Neuronal stem cell (in vitro differentiated cells): ENCODE measurements at regions not wholly inside any gene's neighbourhood (a gene's known extent, or its start where the extent isn't known, plus 50 kb on each side); places are given as distances from the start of the nearest gene placed in this dataset.
"Not testable (repeated sequence)": the region's sequence is repeated elsewhere in the genome, so short reads cannot be mapped to it uniquely, and the experiment has no call there.

Experiments used
- DNase-seq: peaks from one replicate; pipeline ENCODE4 v3.0.0-alpha.2; 2013; ENCODE audit warnings: low spot score
- H2AFZ ChIP-seq: one replicate; pipeline ENCODE4 v1.6.1; 2013; ENCODE audit warnings: mild to moderate bottlenecking, low read length, inconsistent platforms
- H2AK5ac ChIP-seq: 2 replicates; pipeline ENCODE4 v1.6.1; 2013; ENCODE audit warnings: low read depth, mild to moderate bottlenecking, inconsistent platforms, low read length, moderate library complexity, mixed read lengths
- H2BK120ac ChIP-seq: 2 replicates; pipeline ENCODE4 v1.6.1; 2013; ENCODE audit warnings: low read depth, mild to moderate bottlenecking, inconsistent platforms, low read length, moderate library complexity, mixed read lengths
- H2BK12ac ChIP-seq: one replicate; pipeline ENCODE4 v1.6.1; 2013; ENCODE audit warnings: low read length, inconsistent platforms
- H2BK15ac ChIP-seq: 2 replicates; pipeline ENCODE4 v1.6.1; 2013; ENCODE audit warnings: mild to moderate bottlenecking, low read length, inconsistent platforms, mixed read lengths
- H2BK5ac ChIP-seq: one replicate; pipeline ENCODE4 v1.6.1; 2013; ENCODE audit warnings: inconsistent platforms, mild to moderate bottlenecking, low read length, moderate library complexity
- H3K14ac ChIP-seq: one replicate; pipeline ENCODE4 v1.6.1; 2013; ENCODE audit warnings: low read length, inconsistent platforms
- H3K18ac ChIP-seq: 2 replicates; pipeline ENCODE4 v1.6.1; 2013; ENCODE audit warnings: low read length, inconsistent platforms
- H3K23ac ChIP-seq: 2 replicates; pipeline ENCODE4 v1.6.1; 2013; ENCODE audit warnings: low read depth, mild to moderate bottlenecking, mixed read lengths, low read length, inconsistent platforms; ENCODE audit not compliant: poor library complexity
- H3K27ac ChIP-seq: replicated peaks from 3 replicates; pipeline ENCODE4 v1.5.1; 2013; ENCODE audit warnings: low read length, inconsistent platforms
- H3K27me3 ChIP-seq, 3 experiments: 2 replicates each; pipeline ENCODE4 v1.6.1; 2013; ENCODE audit warnings: low read length in 3 of 3, mild to moderate bottlenecking in 2 of 3, inconsistent platforms in 1 of 3, low read depth in 1 of 3, mixed read lengths in 1 of 3, moderate library complexity in 1 of 3; ENCODE audit not compliant: control insufficient read depth in 3 of 3, insufficient read depth in 3 of 3
- H3K36me3 ChIP-seq, 2 donors: replicated peaks in 1 of 2; 2 replicates each; pipeline ENCODE4 v1.6.1; 2013; ENCODE audit warnings: low read length in 2 of 2; ENCODE audit not compliant: control insufficient read depth in 2 of 2, insufficient read depth in 2 of 2
- H3K4ac ChIP-seq: 2 replicates; pipeline ENCODE4 v1.6.1; 2013; ENCODE audit warnings: inconsistent platforms, mild to moderate bottlenecking, low read length, moderate library complexity
- H3K4me1 ChIP-seq, 2 donors: 1 replicate in 1 of 2; 2 replicates in 1 of 2; pipeline ENCODE4 v1.6.1; 2013; ENCODE audit warnings: low read length in 2 of 2, low read depth in 1 of 2; ENCODE audit not compliant: control insufficient read depth in 2 of 2, insufficient read depth in 1 of 2
- H3K4me2 ChIP-seq: one replicate; pipeline ENCODE4 v1.6.1; 2013; ENCODE audit warnings: mild to moderate bottlenecking, low read length, inconsistent platforms; ENCODE audit not compliant: insufficient read depth, poor library complexity, severe bottlenecking
- H3K4me3 ChIP-seq, 2 donors: 2 replicates each; pipeline ENCODE4 v1.5.1; 2013; ENCODE audit warnings: low read length in 2 of 2, mild to moderate bottlenecking in 2 of 2, inconsistent platforms in 1 of 2, moderate library complexity in 1 of 2
- H3K79me1 ChIP-seq: one replicate; pipeline ENCODE4 v1.6.1; 2013; ENCODE audit warnings: low read depth, mild to moderate bottlenecking, inconsistent platforms, low read length, moderate library complexity
- H3K9ac ChIP-seq: one replicate; pipeline ENCODE4 v1.6.1; 2013; ENCODE audit warnings: mild to moderate bottlenecking, low read depth, low read length, inconsistent platforms; ENCODE audit not compliant: poor library complexity
- H3K9me3 ChIP-seq, 2 donors: replicated peaks in 1 of 2; 2 replicates each; pipeline versions ENCODE3 to v1.6.1; 2013; ENCODE audit warnings: low read length in 2 of 2, mild to moderate bottlenecking in 2 of 2, inconsistent platforms in 1 of 2, low read depth in 1 of 2, mixed read lengths in 1 of 2, moderate library complexity in 1 of 2; ENCODE audit not compliant: control insufficient read depth in 2 of 2, insufficient read depth in 1 of 2
- H4K8ac ChIP-seq: one replicate; pipeline ENCODE4 v1.6.1; 2013; ENCODE audit warnings: low read depth, mild to moderate bottlenecking, inconsistent platforms, low read length, moderate library complexity
- H4K91ac ChIP-seq: one replicate; pipeline ENCODE4 v1.6.1; 2013; ENCODE audit warnings: low read length, low read depth, mild to moderate bottlenecking, inconsistent platforms; ENCODE audit not compliant: poor library complexity
- WGBS, 2 donors: extraction: QIAGEN DNeasy Blood & Tissue Kit; methylation state at CpG; one replicate each; pipeline ENCODE4 v1.1.7; 2013; ENCODE audit warnings: missing lambda C conversion rate in 2 of 2, mixed read lengths in 1 of 2; ENCODE audit not compliant: insufficient read length in 2 of 2, insufficient replicate concordance in 1 of 2; ENCODE audit errors: extremely low coverage in 2 of 2; 5-methylcytosine and 5-hydroxymethylcytosine counted together

GRCh38 chr3:195960164-195960563 is 51.8 kb upstream of the TNK2 start:
- not testable (repeated sequence) for H3K27ac ChIP-seq, H3K9me3 ChIP-seq, DNase-seq, H4K8ac ChIP-seq, H3K9ac ChIP-seq, H2BK120ac ChIP-seq, H3K14ac ChIP-seq, H3K4me1 ChIP-seq, H3K23ac ChIP-seq, H2BK15ac ChIP-seq, H2AFZ ChIP-seq, H3K27me3 ChIP-seq, H3K4ac ChIP-seq, H3K79me1 ChIP-seq, H3K18ac ChIP-seq, H4K91ac ChIP-seq, H2BK5ac ChIP-seq, H3K4me2 ChIP-seq, H2BK12ac ChIP-seq, H2AK5ac ChIP-seq, H3K4me3 ChIP-seq
- peaks cover 4 to 31% of the 10 kb centered on the region in 2 donors for H3K36me3 ChIP-seq
- WGBS, 2 donors = no CpG with 5 or more reads among the region's 2 CpGs

DNA sequence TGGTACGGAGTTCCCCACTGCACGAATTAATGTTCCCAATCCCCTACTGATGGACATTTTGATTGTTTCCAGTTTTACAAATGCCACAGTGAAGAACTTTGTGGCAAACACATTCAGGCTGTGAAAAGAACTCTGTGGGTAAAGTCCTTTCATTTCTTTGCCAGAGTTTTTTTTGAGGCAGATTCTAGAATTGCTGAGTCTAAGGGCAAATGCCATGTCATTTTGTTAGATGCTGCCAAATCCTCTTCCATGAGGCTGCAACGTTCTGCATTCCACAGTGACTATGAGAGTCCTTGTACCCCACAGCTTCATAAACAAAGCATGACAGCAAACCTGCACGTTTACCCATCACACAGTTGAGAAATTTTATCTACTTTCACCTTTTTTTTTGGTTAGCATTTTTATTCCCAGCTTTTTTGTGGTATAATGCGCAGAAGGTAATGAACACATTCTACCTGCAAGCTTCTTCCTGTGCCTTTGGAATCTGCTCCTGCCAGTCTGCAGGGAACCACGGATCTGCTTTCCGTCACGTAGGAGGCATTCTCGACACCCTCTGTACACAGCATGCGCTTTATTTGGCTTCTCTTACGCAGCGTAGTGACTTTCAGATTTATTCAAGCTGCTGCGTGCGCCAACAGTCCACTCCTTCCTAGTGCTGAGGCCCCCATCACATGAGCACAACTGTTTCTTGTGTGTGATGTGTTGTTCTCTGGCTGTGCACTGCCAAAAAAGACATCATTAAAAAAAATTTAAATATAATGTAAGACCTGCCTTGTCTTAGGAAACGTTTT is 51.2 kb upstream of the TNK2 start:
- DNase-seq, H3K79me1 ChIP-seq, H3K27ac ChIP-seq, H3K14ac ChIP-seq, H2AK5ac ChIP-seq, H4K8ac ChIP-seq, H3K18ac ChIP-seq, H3K27me3 ChIP-seq, H2BK15ac ChIP-seq, H2BK5ac ChIP-seq, H3K4ac ChIP-seq, H3K4me1 ChIP-seq, H3K4me2 ChIP-seq, H3K4me3 ChIP-seq, H2BK120ac ChIP-seq, H3K9me3 ChIP-seq, H3K23ac ChIP-seq, H2BK12ac ChIP-seq, H2AFZ ChIP-seq, H4K91ac ChIP-seq, H3K9ac ChIP-seq: not testable (repeated sequence)
- WGBS, 2 donors = no CpG with 5 or more reads among the region's 15 CpGs
- peaks cover 0 to 25% of the 10 kb centered on the region in 2 donors for H3K36me3 ChIP-seq

- H3K36me3 ChIP-seq = peaks cover 0 to 24% of the 10 kb centered on the region in 2 donors
- no CpG with 5 or more reads among the region's 11 CpGs for WGBS, 2 donors
- H2AFZ ChIP-seq, H3K4me3 ChIP-seq, H3K18ac ChIP-seq, H3K9me3 ChIP-seq, H3K23ac ChIP-seq, H2BK12ac ChIP-seq, H4K91ac ChIP-seq, H3K27ac ChIP-seq, H3K4ac ChIP-seq, H2BK120ac ChIP-seq, H4K8ac ChIP-seq, H2BK5ac ChIP-seq, H3K27me3 ChIP-seq, H2AK5ac ChIP-seq, H3K4me2 ChIP-seq, H3K9ac ChIP-seq, H2BK15ac ChIP-seq, H3K4me1 ChIP-seq, H3K79me1 ChIP-seq, DNase-seq, H3K14ac ChIP-seq: not testable (repeated sequence)
These were observed 50.4 kb upstream of the TNK2 start for GRCh38 chr3:195958736-195959135.
